ENCODE measurements at regions not wholly inside any gene's neighbourhood (a gene's known extent, or its start where the extent isn't known, plus 50 kb on each side); places are given as distances from the start of the nearest gene placed in this dataset.

- H3K9me3 Mint-ChIP-seq, result peaks cover 0 to 18% (median 5%) of the 10 kb centered on the region in 7 donors
- H3K36me3 Mint-ChIP-seq, result no peaks in the 10 kb centered on the region
- Histone ChIP-seq H3K4me2 (replicated peaks; ENCODE audit: extremely low read depth, low read length, poor library complexity, severe bottlenecking) (no peak overlapping the region), H3K9me3 (replicated peaks in 1 of 2; ENCODE audit: control insufficient read depth in 1 of 2, insufficient read depth in 1 of 2, low read length in 2 of 2) (peaks cover 0 to 13% of the 10 kb centered on the region in 2 donors), H3K36me3 (replicated peaks in 1 of 2; ENCODE audit: control insufficient read depth in 1 of 2, insufficient read depth in 2 of 2, low read length in 2 of 2) (no peaks in the 10 kb centered on the region), H3K79me2 (ENCODE audit: insufficient read depth, low read length) (no peaks in the 10 kb centered on the region), H3K4me1 (ENCODE audit: control insufficient read depth in 1 of 2, insufficient read depth in 2 of 2, low read length in 2 of 2) (no peaks in the 10 kb centered on the region), H2AFZ (ENCODE audit: insufficient read depth, low read depth, low read length, poor library complexity, severe bottlenecking) (no peak overlapping the region), H3K27me3 (ENCODE audit: control insufficient read depth in 2 of 2, insufficient read depth in 2 of 2, low read length in 2 of 2) (no peaks in the 10 kb centered on the region), H3K9ac (ENCODE audit: insufficient read depth, low read length, poor library complexity, severe bottlenecking) (no peak overlapping the region), H3K27ac (ENCODE audit: low read depth in 1 of 2, low read length in 2 of 2) (no peak overlapping the region), H3K4me3 (replicated peaks in 1 of 3; ENCODE audit: low read depth in 2 of 3, low read length in 3 of 3) (no peak overlapping the region), H4K20me1 (ENCODE audit: insufficient read depth, low read length) (no peaks in the 10 kb centered on the region)
- H3K27me3 Mint-ChIP-seq (ENCODE audit: low read depth in 3 of 3), result no peaks in the 10 kb centered on the region
- H3K27ac Mint-ChIP-seq, result no peak overlapping the region
- no peak for DNase-seq
- intact Hi-C loops (cut with micrococcal nuclease), result no loop called here
- TF ChIP-seq CTCF (IDR thresholded peaks at IDR 0.05), result no peak
- H3K4me1 Mint-ChIP-seq, result no peaks in the 10 kb centered on the region
- WGBS (ENCODE audit: insufficient coverage), result no CpG with 5 or more reads among the region's 3 CpGs
- H3K4me3 Mint-ChIP-seq, result no peak overlapping the region
Observed at GRCh38 chr12:73514672-73515071, 1023.0 kb upstream of the ATXN7L3B start.

- H3K79me2 ChIP-seq (ENCODE audit: insufficient read depth, low read length), result no peaks in the 10 kb centered on the region
- H3K4me1 Mint-ChIP-seq, result no peaks in the 10 kb centered on the region
- no peak overlapping the region for H3K4me2 ChIP-seq (replicated peaks; ENCODE audit: extremely low read depth, low read length, poor library complexity, severe bottlenecking)
- DNase-seq, result no peak
- no peaks in the 10 kb centered on the region for H3K27me3 ChIP-seq (ENCODE audit: control insufficient read depth in 2 of 2, insufficient read depth in 2 of 2, low read length in 2 of 2)
- H3K36me3 ChIP-seq (replicated peaks in 1 of 2; ENCODE audit: control insufficient read depth in 1 of 2, insufficient read depth in 2 of 2, low read length in 2 of 2), result no peaks in the 10 kb centered on the region
- no CpG with 5 or more reads among the region's 1 CpG for WGBS (ENCODE audit: insufficient coverage)
- H3K9ac ChIP-seq (ENCODE audit: insufficient read depth, low read length, poor library complexity, severe bottlenecking), result no peak overlapping the region
- H3K36me3 Mint-ChIP-seq, result no peaks in the 10 kb centered on the region
- no peak overlapping the region for H3K4me3 Mint-ChIP-seq
- H2AFZ ChIP-seq (ENCODE audit: insufficient read depth, low read depth, low read length, poor library complexity, severe bottlenecking), result no peak overlapping the region
- no peaks in the 10 kb centered on the region for H4K20me1 ChIP-seq (ENCODE audit: insufficient read depth, low read length)
- no peak for TF ChIP-seq CTCF (IDR thresholded peaks at IDR 0.05)
- no peak overlapping the region for H3K27ac Mint-ChIP-seq
- peaks cover 3 to 13% (median 5%) of the 10 kb centered on the region in 7 donors for H3K9me3 Mint-ChIP-seq
- H3K4me1 ChIP-seq (ENCODE audit: control insufficient read depth in 1 of 2, insufficient read depth in 2 of 2, low read length in 2 of 2), result no peaks in the 10 kb centered on the region
- peaks cover 9 to 12% of the 10 kb centered on the region in 2 donors for H3K9me3 ChIP-seq (replicated peaks in 1 of 2; ENCODE audit: control insufficient read depth in 1 of 2, insufficient read depth in 1 of 2, low read length in 2 of 2)
- H3K4me3 ChIP-seq (replicated peaks in 1 of 3; ENCODE audit: low read depth in 2 of 3, low read length in 3 of 3), result no peak overlapping the region
- no peak overlapping the region for H3K27ac ChIP-seq (ENCODE audit: low read depth in 1 of 2, low read length in 2 of 2)
- intact Hi-C loops (cut with micrococcal nuclease), result no loop called here
- peaks cover 0 to 1% (median 0%) of the 10 kb centered on the region in 3 donors for H3K27me3 Mint-ChIP-seq (ENCODE audit: low read depth in 3 of 3)
Observed at GRCh38 chr12:73517859-73518258, 1019.8 kb upstream of the ATXN7L3B start.

Data from CD14-positive monocyte (primary cell).